ENCODE measurements at regions not wholly inside any gene's neighbourhood (a gene's known extent, or its start where the extent isn't known, plus 50 kb on each side); places are given as distances from the start of the nearest gene placed in this dataset.

- TF ChIP-seq, protein P1, sequence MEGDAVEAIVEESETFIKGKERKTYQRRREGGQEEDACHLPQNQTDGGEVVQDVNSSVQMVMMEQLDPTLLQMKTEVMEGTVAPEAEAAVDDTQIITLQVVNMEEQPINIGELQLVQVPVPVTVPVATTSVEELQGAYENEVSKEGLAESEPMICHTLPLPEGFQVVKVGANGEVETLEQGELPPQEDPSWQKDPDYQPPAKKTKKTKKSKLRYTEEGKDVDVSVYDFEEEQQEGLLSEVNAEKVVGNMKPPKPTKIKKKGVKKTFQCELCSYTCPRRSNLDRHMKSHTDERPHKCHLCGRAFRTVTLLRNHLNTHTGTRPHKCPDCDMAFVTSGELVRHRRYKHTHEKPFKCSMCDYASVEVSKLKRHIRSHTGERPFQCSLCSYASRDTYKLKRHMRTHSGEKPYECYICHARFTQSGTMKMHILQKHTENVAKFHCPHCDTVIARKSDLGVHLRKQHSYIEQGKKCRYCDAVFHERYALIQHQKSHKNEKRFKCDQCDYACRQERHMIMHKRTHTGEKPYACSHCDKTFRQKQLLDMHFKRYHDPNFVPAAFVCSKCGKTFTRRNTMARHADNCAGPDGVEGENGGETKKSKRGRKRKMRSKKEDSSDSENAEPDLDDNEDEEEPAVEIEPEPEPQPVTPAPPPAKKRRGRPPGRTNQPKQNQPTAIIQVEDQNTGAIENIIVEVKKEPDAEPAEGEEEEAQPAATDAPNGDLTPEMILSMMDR (IDR thresholded peaks at IDR 0.05): peak in 1 of 3 donors; percentile 9
- TF ChIP-seq POLR2A (IDR thresholded peaks at IDR 0.05): no peak
Observed at GRCh38 chr3:124559846-124560574, 170.2 kb upstream of the UMPS start.
